GM12891 (cell line): ENCODE measurements at regions not wholly inside any gene's neighbourhood (a gene's known extent, or its start where the extent isn't known, plus 50 kb on each side); places are given as distances from the start of the nearest gene placed in this dataset.

Experiments used
- POLR2A ChIP-seq: IDR thresholded peaks from 2 replicates; pipeline ENCODE4 v1.6.1; 2011; ENCODE audit warnings: low read depth, low read length, control low read depth
- POLR2AphosphoS5 ChIP-seq: IDR thresholded peaks from 2 replicates; pipeline ENCODE4 v1.6.1; 2011; ENCODE audit warnings: low read depth, low read length, control low read depth

DNA sequence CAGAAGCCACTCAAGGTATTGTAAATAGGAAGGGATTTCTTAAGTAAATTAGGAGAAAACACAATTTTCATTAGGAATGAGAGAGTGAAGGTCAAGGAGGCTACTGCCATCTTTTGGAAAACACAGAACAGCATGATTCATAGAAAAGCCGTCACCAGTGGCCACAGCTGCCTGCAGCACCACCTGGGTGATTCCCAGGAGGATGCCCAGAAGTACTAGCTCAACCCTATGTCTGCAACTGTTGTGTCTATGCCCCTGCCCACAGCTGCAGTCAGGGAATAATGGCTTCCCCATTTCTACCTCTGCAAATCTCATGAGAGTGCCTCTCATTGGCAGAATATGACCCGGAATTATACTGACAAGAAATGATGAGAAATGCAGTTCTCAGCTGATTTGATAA, 300.0 kb downstream of the IGSF11 start:
- no peak for TF ChIP-seq POLR2A
- no peak for TF ChIP-seq POLR2AphosphoS5
